GM23338 (cell line): ENCODE measurements at regions not wholly inside any gene's neighbourhood (a gene's known extent, or its start where the extent isn't known, plus 50 kb on each side); places are given as distances from the start of the nearest gene placed in this dataset.

ENCODE experiments used
- CREB1 ChIP-seq: fragments of 250-450 bp; sonication (Bioruptor Pico); IDR thresholded peaks from 2 replicates; pipeline ENCODE4 v1.5.0; 2020; ENCODE audit warnings: low read depth, mild to moderate bottlenecking, moderate library complexity
- EZH2phosphoT487 ChIP-seq: fragments of 200-600 bp; sonication (generic); IDR thresholded peaks from one replicate; pipeline ENCODE4 v1.8.1; 2018; ENCODE audit warnings: antibody characterized with exemption; ENCODE audit not compliant: unreplicated experiment
- JUNB ChIP-seq: IDR thresholded peaks from one replicate; pipeline ENCODE4 v1.6.1; 2016; ENCODE audit warnings: antibody characterized with exemption; ENCODE audit not compliant: unreplicated experiment
- POLR2AphosphoS5 ChIP-seq: IDR thresholded peaks from 2 replicates; pipeline ENCODE4 v1.6.1; 2016; ENCODE audit warnings: antibody characterized with exemption, low read depth
- REST ChIP-seq: IDR thresholded peaks from one replicate; pipeline ENCODE4 v1.6.1; 2018; ENCODE audit warnings: antibody characterized with exemption; ENCODE audit not compliant: unreplicated experiment
- ZNF114 ChIP-seq: fragments of 250-450 bp; sonication (Bioruptor Pico); IDR thresholded peaks from 2 replicates; pipeline ENCODE4 v1.5.0; 2020; ENCODE audit warnings: mild to moderate bottlenecking, moderate library complexity
- ZNF331 ChIP-seq: fragments of 250-450 bp; sonication (Bioruptor Pico); IDR thresholded peaks from 2 replicates; pipeline ENCODE4 v1.5.0; 2020; ENCODE audit warnings: low read depth, mild to moderate bottlenecking, moderate library complexity
- ZNF462 ChIP-seq: fragments of 250-450 bp; sonication (Bioruptor Pico); IDR thresholded peaks from 2 replicates; pipeline ENCODE4 v1.5.0; 2020; ENCODE audit warnings: mild to moderate bottlenecking, moderate library complexity

- no peak for TF ChIP-seq ZNF462 (CRISPR knock-in tag)
- TF ChIP-seq POLR2AphosphoS5: no peak
- TF ChIP-seq CREB1 (CRISPR knock-in tag): no peak
- no peak for TF ChIP-seq JUNB
- no peak for TF ChIP-seq ZNF114
- TF ChIP-seq ZNF331: no peak
- TF ChIP-seq REST: no peak
- TF ChIP-seq EZH2phosphoT487: no peak
These were observed 100.3 kb downstream of the FAS start (continued) for GRCh38 chr10:89090756-89091445.
